ENCODE measurements at regions not wholly inside any gene's neighbourhood (a gene's known extent, or its start where the extent isn't known, plus 50 kb on each side); places are given as distances from the start of the nearest gene placed in this dataset.
"Not testable (repeated sequence)": the region's sequence is repeated elsewhere in the genome, so short reads cannot be mapped to it uniquely, and the experiment has no call there.

- no peak for DNase-seq
Observed at GRCh38 chr12:131591714-131592709, 118.9 kb upstream of the SFSWAP start.

GRCh38 chr12:131592972-131593371 is 117.9 kb upstream of the SFSWAP start:
- peak; percentile 33 to 53 (median 52) for DNase-seq

DNA sequence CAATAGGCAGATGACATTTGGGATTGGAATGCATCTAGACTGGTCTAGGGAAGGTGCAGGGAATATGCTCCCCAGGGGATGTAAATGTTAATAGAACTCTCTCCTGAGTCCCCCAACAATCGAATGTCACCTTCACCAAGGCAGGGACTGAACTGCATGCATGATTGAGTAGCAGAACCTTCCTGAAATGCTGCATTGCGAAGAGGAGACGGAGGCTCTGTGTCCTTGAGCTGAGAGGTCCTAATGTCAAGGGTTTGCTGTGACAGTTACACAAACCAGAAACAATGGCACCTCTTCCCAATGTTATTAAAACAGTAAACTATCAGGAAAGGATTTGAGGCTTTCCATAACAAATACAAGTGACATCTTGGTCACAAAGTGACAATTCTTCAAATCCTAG is 117.5 kb upstream of the SFSWAP start:
- DNase-seq, result no peak

DNA sequence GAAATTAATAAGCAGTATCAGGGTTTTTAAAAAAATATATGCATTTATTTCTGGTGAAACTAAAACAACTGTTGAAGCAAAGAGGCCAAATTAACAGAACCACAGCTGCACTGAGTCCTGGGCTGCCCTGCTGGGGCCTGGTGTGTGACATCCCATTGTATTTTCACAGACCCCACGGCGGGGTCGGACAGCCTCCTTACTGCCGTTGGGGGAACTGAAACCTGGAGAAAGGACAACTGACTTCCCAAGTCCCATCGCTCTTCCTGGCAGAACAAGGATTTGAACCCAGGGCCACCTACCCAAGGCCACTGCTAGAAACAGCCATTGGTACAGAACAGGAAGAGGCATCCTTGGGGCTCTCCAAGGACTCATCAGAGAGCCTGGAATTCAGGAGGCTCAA is 114.8 kb upstream of the SFSWAP start:
- no peak for DNase-seq

GRCh38 chr12:131597333-131597732 is 113.6 kb upstream of the SFSWAP start:
- DNase-seq, result no peak

GRCh38 chr12:131598717-131599116 is 112.2 kb upstream of the SFSWAP start:
- no peak for DNase-seq

- DNase-seq, result peak in 2 of 3 donors; percentile 29 to 36
Observed at GRCh38 chr12:131599190-131600159, 111.4 kb upstream of the SFSWAP start.

DNA sequence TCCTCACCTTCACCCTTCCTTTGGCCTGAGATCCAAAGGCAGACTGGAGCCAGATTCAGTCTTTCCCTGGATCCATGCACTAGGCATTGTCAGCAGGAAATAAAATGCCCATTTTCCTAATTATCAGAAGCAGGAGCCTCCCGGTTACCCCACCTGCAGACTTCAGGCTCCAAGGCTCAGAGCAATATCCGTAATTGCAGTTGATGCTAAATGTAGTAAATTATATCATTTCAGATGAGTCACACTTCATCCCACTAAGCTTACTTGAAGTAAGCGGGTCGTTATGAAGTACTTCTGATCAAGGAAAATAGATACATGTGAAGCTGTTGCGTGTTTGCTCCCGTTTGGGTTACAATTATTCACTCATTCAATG is 110.7 kb upstream of the SFSWAP start:
- DNase-seq, result no peak

- not testable (repeated sequence) for DNase-seq
Observed at GRCh38 chr12:131601499-131601898, 109.4 kb upstream of the SFSWAP start.

GRCh38 chr12:131603106-131603938 is 107.6 kb upstream of the SFSWAP start:
- peak in 1 of 3 donors; percentile 19 for DNase-seq

DNA sequence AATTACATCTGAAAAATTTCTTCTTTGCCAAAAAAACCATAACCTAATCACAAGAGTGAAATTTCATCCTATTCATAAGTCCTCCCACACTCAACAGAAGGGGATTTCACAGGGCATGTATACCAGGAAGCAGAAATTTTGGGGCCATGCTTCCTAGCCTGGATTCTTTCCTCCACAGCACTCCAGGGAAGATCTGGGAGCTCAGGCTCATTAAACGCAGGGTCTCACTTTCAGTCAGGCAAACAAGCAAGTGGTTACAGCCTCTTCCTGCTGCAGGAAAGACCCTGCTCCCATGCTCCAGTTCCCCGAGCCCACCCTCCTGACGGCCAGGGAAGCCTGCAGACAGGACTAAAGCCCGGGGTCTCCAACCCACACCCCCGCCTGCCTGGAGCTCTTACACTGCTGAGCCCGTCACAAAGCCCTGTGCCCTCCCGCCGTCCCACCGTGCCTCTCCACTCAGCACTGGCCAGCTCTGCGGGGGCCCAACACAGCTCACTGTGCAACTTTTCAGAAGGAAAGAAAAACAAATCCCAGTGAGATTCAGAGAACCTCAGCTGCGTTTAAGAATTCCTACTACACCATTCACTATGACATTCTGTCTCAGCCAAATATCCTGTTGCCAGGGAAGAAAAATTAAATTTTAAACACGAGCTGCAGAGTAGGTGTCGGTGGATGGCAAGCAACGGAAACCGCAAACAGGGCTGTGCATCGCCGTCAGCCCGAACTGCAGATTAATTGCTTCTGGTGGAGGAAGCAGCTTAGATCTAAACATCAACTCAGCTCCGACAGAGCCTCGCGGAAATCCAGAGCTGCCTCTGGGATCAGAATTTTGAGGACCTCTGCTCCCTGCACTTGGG is 106.7 kb upstream of the SFSWAP start:
- DNase-seq, result peak; percentile 58 to 69 (median 65)

GRCh38 chr12:131604859-131605258 is 106.0 kb upstream of the SFSWAP start:
- DNase-seq, result no peak

- DNase-seq, result no peak
Observed at GRCh38 chr12:131605304-131605829, 105.5 kb upstream of the SFSWAP start.

DNA sequence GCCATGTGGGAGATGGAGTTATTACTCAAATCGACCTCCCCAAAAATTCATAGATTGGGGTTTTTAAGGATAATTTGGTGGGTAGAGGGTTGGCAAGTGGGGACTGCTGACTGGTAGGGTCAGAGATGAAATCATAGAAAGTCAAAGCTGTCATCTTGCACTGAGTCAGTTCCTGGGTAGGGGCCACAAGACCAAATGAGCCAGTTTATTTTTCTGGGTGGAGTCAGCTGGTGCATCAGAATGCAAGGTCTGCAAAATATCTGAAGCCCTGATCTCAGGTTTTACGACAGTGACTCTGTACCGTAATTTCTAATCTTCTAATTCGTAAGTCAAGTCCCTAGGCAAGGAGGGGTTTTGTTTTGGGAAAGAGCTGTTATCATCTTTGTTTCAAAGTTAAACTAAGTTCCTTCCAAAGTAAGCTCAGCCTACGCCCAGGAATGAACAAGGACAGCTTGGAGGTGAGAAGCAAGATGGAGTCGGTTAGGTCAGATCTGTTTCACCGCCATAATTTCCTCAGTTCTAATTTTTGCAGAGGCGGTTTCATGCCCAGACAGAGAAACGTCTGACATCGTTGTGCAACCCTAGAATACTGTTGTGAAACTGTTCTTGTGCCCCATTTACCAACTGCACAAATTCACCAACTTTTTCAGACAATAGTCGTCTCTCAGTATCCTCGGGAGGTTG is 104.5 kb upstream of the SFSWAP start:
- DNase-seq, result peak; percentile 59 to 76 (median 74)

GRCh38 chr12:131607658-131608447 is 103.0 kb upstream of the SFSWAP start:
- DNase-seq, result peak; percentile 19 to 68 (median 41)

GRCh38 chr12:131608740-131609690 is 101.9 kb upstream of the SFSWAP start:
- DNase-seq, result peak; percentile 66 to 84 (median 77)

DNA sequence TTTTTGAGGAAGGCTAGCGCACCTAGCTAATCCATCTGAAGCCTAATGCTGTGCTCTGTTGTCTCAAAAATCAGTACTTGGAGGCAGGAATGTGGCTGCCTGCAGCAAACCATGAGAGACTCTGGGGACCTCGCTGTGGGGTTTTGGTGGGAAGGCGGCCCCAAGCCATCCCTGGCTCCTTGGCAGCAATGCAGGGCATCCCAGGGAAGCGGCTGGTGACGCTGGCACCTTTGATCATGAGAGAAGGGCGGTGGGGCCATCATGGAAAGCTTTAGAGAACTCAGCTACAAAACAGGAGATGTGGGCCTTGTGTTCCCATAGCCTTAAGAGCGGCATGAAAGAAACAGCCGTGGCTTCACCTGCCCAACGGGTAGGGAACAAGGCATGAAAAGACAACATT is 101.1 kb upstream of the SFSWAP start:
- DNase-seq, result no peak

- no peak for DNase-seq
Observed at GRCh38 chr12:131610181-131610580, 100.7 kb upstream of the SFSWAP start.
